Prostate gland (tissue), 2 donors: ENCODE measurements at regions not wholly inside any gene's neighbourhood (a gene's known extent, or its start where the extent isn't known, plus 50 kb on each side); places are given as distances from the start of the nearest gene placed in this dataset.

Experiments used
- CTCF ChIP-seq, 4 experiments: fragments of 200-600 bp in 2 of 4; fragments of 450-650 bp in 2 of 4; sonication (generic) in 2 of 4; IDR thresholded peaks; 1 replicate in 3 of 4; 2 replicates in 1 of 4; pipeline ENCODE4 v1.5.1; 2016 to 2019; ENCODE audit warnings: antibody characterized with exemption in 4 of 4, mild to moderate bottlenecking in 2 of 4, moderate library complexity in 2 of 4
- POLR2A ChIP-seq: fragments of 450-650 bp; IDR thresholded peaks from one replicate; pipeline ENCODE4 v1.6.1; 2016; ENCODE audit warnings: antibody characterized with exemption, mild to moderate bottlenecking

DNA sequence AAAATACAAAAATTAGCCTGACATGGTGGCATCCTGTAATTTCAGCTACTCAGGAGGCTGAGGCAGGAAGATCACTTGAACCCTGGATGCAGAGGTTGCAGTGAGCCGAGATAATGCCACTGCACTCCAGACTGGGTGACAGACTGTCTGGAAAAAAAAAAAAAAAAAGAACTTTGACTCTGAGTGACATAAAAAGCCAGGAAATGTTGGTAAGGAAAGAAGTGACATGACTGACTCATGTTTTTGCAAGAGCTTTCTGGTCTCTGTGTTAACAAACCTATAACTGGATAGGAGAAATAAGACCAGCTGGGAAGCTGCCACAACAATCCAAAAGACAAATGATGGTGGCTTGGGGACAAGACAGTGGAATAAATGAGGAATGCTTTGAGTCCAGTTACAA lies 272.1 kb downstream of the HINT1 start:
- no peak for TF ChIP-seq POLR2A
- TF ChIP-seq CTCF (IDR thresholded peaks at IDR 0.05): no peak
